ENCODE measurements at regions not wholly inside any gene's neighbourhood (a gene's known extent, or its start where the extent isn't known, plus 50 kb on each side); places are given as distances from the start of the nearest gene placed in this dataset.

DNA sequence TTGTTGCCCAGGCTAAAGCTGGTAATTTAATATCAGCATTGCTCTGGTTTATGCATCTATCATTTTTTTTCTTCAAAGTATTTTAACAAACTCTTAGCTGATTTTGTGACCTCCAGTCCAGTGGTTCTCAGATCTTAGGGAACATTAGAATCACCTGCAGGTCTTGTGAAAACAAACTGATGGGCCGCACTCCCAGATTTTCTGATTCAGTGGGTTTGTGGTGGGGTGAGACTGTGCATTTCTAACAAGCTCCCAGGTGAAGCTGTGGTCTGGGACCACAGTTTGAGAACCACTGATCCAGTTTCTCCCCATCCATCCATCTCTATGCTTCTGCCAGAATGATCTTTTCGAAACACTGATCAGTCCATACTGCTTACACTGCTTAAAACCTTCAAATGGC lies 305.7 kb upstream of the USP24 start:
- TF ChIP-seq, protein P1, sequence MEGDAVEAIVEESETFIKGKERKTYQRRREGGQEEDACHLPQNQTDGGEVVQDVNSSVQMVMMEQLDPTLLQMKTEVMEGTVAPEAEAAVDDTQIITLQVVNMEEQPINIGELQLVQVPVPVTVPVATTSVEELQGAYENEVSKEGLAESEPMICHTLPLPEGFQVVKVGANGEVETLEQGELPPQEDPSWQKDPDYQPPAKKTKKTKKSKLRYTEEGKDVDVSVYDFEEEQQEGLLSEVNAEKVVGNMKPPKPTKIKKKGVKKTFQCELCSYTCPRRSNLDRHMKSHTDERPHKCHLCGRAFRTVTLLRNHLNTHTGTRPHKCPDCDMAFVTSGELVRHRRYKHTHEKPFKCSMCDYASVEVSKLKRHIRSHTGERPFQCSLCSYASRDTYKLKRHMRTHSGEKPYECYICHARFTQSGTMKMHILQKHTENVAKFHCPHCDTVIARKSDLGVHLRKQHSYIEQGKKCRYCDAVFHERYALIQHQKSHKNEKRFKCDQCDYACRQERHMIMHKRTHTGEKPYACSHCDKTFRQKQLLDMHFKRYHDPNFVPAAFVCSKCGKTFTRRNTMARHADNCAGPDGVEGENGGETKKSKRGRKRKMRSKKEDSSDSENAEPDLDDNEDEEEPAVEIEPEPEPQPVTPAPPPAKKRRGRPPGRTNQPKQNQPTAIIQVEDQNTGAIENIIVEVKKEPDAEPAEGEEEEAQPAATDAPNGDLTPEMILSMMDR (IDR thresholded peaks at IDR 0.05): no peak
- no peak for TF ChIP-seq POLR2A (IDR thresholded peaks at IDR 0.05)

Data from lower leg skin (tissue), 3 donors.